ENCODE measurements at regions not wholly inside any gene's neighbourhood (a gene's known extent, or its start where the extent isn't known, plus 50 kb on each side); places are given as distances from the start of the nearest gene placed in this dataset.
"Not testable (repeated sequence)": the region's sequence is repeated elsewhere in the genome, so short reads cannot be mapped to it uniquely, and the experiment has no call there.

- Histone ChIP-seq H3K36me3 (no peaks in the 10 kb centered on the region), H3K4me2 (no peak overlapping the region), H3K4me1 (peaks cover 0 to 5% (median 0%) of the 10 kb centered on the region in 10 experiments; a peak in 3 of 20 replicates), H3K27me3 (no peaks in the 10 kb centered on the region), H3K4me3 (no peak overlapping the region), H3K9me3 (replicated peaks in 1 of 11) (peaks cover 3 to 17% (median 10%) of the 10 kb centered on the region in 11 experiments; a peak in 18 of 22 replicates), H3K9ac (no peak overlapping the region), H3K27ac (no peak overlapping the region), H4K20me1 (no peaks in the 10 kb centered on the region)
- TF ChIP-seq Cebpa-rat (IDR thresholded peaks at IDR 0.05): no peak
These were observed 138.7 kb upstream of the LMNTD1 start for GRCh38 chr12:25691865-25692114.

GRCh38 chr12:25692115-25693035 lies 139.3 kb upstream of the LMNTD1 start:
- Histone ChIP-seq H3K9ac (no peak overlapping the region), H3K4me2 (no peak overlapping the region), H3K27ac (no peak overlapping the region), H3K9me3 (replicated peaks in 1 of 11) (peaks cover 3 to 12% (median 7%) of the 10 kb centered on the region in 11 experiments; a peak in 15 of 22 replicates), H3K4me3 (no peak overlapping the region), H3K36me3 (no peaks in the 10 kb centered on the region), H3K4me1 (peaks cover 0 to 5% (median 0%) of the 10 kb centered on the region in 10 experiments; a peak in 3 of 20 replicates), H4K20me1 (no peaks in the 10 kb centered on the region), H3K27me3 (no peaks in the 10 kb centered on the region)
- TF ChIP-seq Cebpa-rat (IDR thresholded peaks at IDR 0.05): no peak

- H3K4me2 ChIP-seq: no peak overlapping the region
- no peak overlapping the region for H3K27ac ChIP-seq
- H3K27me3 ChIP-seq: no peaks in the 10 kb centered on the region
- H3K9ac ChIP-seq: no peak overlapping the region
- H3K4me3 ChIP-seq: no peak overlapping the region
- peaks cover 3 to 10% (median 6%) of the 10 kb centered on the region in 11 experiments; a peak in 12 of 22 replicates for H3K9me3 ChIP-seq (replicated peaks in 1 of 11)
- TF ChIP-seq Cebpa-rat (IDR thresholded peaks at IDR 0.05): no peak
- H4K20me1 ChIP-seq: no peaks in the 10 kb centered on the region
- peaks cover 0 to 5% (median 0%) of the 10 kb centered on the region in 10 experiments; a peak in 3 of 20 replicates for H3K4me1 ChIP-seq
- H3K36me3 ChIP-seq: no peaks in the 10 kb centered on the region
These were observed 141.0 kb upstream of the LMNTD1 start for GRCh38 chr12:25694072-25694471.

GRCh38 chr12:25695574-25695973 lies 142.5 kb upstream of the LMNTD1 start:
- no peak for TF ChIP-seq Cebpa-rat (IDR thresholded peaks at IDR 0.05)
- peaks cover 3 to 10% (median 6%) of the 10 kb centered on the region in 11 experiments; a peak in 12 of 22 replicates for H3K9me3 ChIP-seq (replicated peaks in 1 of 11)
- no peak overlapping the region for H3K9ac ChIP-seq
- no peak overlapping the region for H3K4me2 ChIP-seq
- no peaks in the 10 kb centered on the region for H3K36me3 ChIP-seq
- H3K4me3 ChIP-seq: no peak overlapping the region
- peaks cover 0 to 5% (median 0%) of the 10 kb centered on the region in 10 experiments; a peak in 3 of 20 replicates for H3K4me1 ChIP-seq
- H3K27me3 ChIP-seq: no peaks in the 10 kb centered on the region
- no peak overlapping the region for H3K27ac ChIP-seq
- H4K20me1 ChIP-seq: no peaks in the 10 kb centered on the region

- Histone ChIP-seq H3K36me3 (no peaks in the 10 kb centered on the region), H4K20me1 (no peaks in the 10 kb centered on the region), H3K4me3 (no peak overlapping the region), H3K27ac (no peak overlapping the region), H3K9me3 (replicated peaks in 1 of 11) (peaks cover 3 to 16% (median 6%) of the 10 kb centered on the region in 11 experiments; a peak in 12 of 22 replicates), H3K9ac (no peak overlapping the region), H3K4me1 (peaks cover 0 to 5% (median 0%) of the 10 kb centered on the region in 10 experiments; a peak in 3 of 20 replicates), H3K4me2 (no peak overlapping the region), H3K27me3 (no peaks in the 10 kb centered on the region)
- TF ChIP-seq Cebpa-rat (IDR thresholded peaks at IDR 0.05): no peak
These were observed 145.7 kb upstream of the LMNTD1 start for GRCh38 chr12:25698772-25699171.

GRCh38 chr12:25699454-25699853 lies 146.4 kb upstream of the LMNTD1 start:
- no peaks in the 10 kb centered on the region for H3K36me3 ChIP-seq
- TF ChIP-seq Cebpa-rat (IDR thresholded peaks at IDR 0.05): no peak
- H3K4me1 ChIP-seq: peaks cover 0 to 5% (median 0%) of the 10 kb centered on the region in 10 experiments; a peak in 3 of 20 replicates
- H3K9me3 ChIP-seq (replicated peaks in 1 of 11): peaks cover 3 to 16% (median 6%) of the 10 kb centered on the region in 11 experiments; a peak in 12 of 22 replicates
- no peak overlapping the region for H3K4me2 ChIP-seq
- H3K27ac ChIP-seq: no peak overlapping the region
- no peak overlapping the region for H3K9ac ChIP-seq
- no peak overlapping the region for H3K4me3 ChIP-seq
- no peaks in the 10 kb centered on the region for H4K20me1 ChIP-seq
- H3K27me3 ChIP-seq: no peaks in the 10 kb centered on the region

- H3K36me3 ChIP-seq: no peaks in the 10 kb centered on the region
- H4K20me1 ChIP-seq: no peaks in the 10 kb centered on the region
- H3K4me1 ChIP-seq: peaks cover 0 to 14% (median 7%) of the 10 kb centered on the region in 10 experiments; a peak in 14 of 20 replicates
- H3K27me3 ChIP-seq: no peaks in the 10 kb centered on the region
- no peak overlapping the region for H3K4me2 ChIP-seq
- H3K9ac ChIP-seq: no peak overlapping the region
- H3K27ac ChIP-seq: no peak overlapping the region
- no peak for TF ChIP-seq Cebpa-rat (IDR thresholded peaks at IDR 0.05)
- H3K9me3 ChIP-seq (replicated peaks in 1 of 11): peaks cover 4 to 15% (median 7%) of the 10 kb centered on the region in 11 experiments; a peak in 19 of 22 replicates
- no peak overlapping the region for H3K4me3 ChIP-seq
These were observed 148.2 kb upstream of the LMNTD1 start for GRCh38 chr12:25701290-25701689.

- no peak overlapping the region for H3K27ac ChIP-seq
- H3K4me2 ChIP-seq: no peak overlapping the region
- peaks cover 0 to 12% (median 7%) of the 10 kb centered on the region in 10 experiments; a peak in 13 of 20 replicates for H3K4me1 ChIP-seq
- H3K9ac ChIP-seq: no peak overlapping the region
- no peak overlapping the region for H3K4me3 ChIP-seq
- H3K27me3 ChIP-seq: no peaks in the 10 kb centered on the region
- peaks cover 0 to 3% (median 0%) of the 10 kb centered on the region in 11 experiments; a peak in 2 of 22 replicates for H3K36me3 ChIP-seq
- TF ChIP-seq Cebpa-rat (IDR thresholded peaks at IDR 0.05): no peak
- H4K20me1 ChIP-seq: no peaks in the 10 kb centered on the region
- H3K9me3 ChIP-seq (replicated peaks in 1 of 11): peaks cover 9 to 23% (median 16%) of the 10 kb centered on the region in 11 experiments
These were observed 149.5 kb upstream of the LMNTD1 start for GRCh38 chr12:25702553-25702952.

GRCh38 chr12:25705261-25705660 lies 152.2 kb upstream of the LMNTD1 start:
- no peaks in the 10 kb centered on the region for H3K27me3 ChIP-seq
- H3K4me3 ChIP-seq: no peak overlapping the region
- no peak overlapping the region for H3K9ac ChIP-seq
- H3K9me3 ChIP-seq (replicated peaks in 1 of 11): peaks cover 12 to 36% (median 25%) of the 10 kb centered on the region in 11 experiments
- TF ChIP-seq Cebpa-rat (IDR thresholded peaks at IDR 0.05): no peak
- peak overlapping the region in 7 of 11 experiments; percentile 4 to 39 (median 21); a peak in 7 of 22 replicates for H3K4me2 ChIP-seq
- H3K4me1 ChIP-seq: peaks cover 0 to 12% (median 7%) of the 10 kb centered on the region in 10 experiments; a peak in 13 of 20 replicates
- H4K20me1 ChIP-seq: no peaks in the 10 kb centered on the region
- H3K27ac ChIP-seq: no peak overlapping the region
- peaks cover 0 to 3% (median 0%) of the 10 kb centered on the region in 11 experiments; a peak in 2 of 22 replicates for H3K36me3 ChIP-seq

GRCh38 chr12:25706646-25707045 lies 153.6 kb upstream of the LMNTD1 start:
- H3K4me1 ChIP-seq: peaks cover under 1 to 12% (median 7%) of the 10 kb centered on the region in 10 experiments; a peak in 14 of 20 replicates
- not testable (repeated sequence) for H3K36me3 ChIP-seq, H3K4me2 ChIP-seq, H3K27me3 ChIP-seq, H4K20me1 ChIP-seq, H3K27ac ChIP-seq, H3K4me3 ChIP-seq, H3K9ac ChIP-seq
- peaks cover 23 to 49% (median 35%) of the 10 kb centered on the region in 11 experiments for H3K9me3 ChIP-seq (replicated peaks in 1 of 11)
